H1 (cell line): ENCODE measurements at regions not wholly inside any gene's neighbourhood (a gene's known extent, or its start where the extent isn't known, plus 50 kb on each side); places are given as distances from the start of the nearest gene placed in this dataset.

Experiments used
- TBP ChIP-seq: IDR thresholded peaks from 2 replicates; pipeline ENCODE4 v1.6.1; 2011; ENCODE audit warnings: low read depth, low read length, improper control_type of control experiment
- ZNF274 ChIP-seq: IDR thresholded peaks from 2 replicates; pipeline ENCODE4 v1.7.0; 2012; ENCODE audit warnings: low read length, borderline replicate concordance; ENCODE audit errors: extremely low read depth

DNA sequence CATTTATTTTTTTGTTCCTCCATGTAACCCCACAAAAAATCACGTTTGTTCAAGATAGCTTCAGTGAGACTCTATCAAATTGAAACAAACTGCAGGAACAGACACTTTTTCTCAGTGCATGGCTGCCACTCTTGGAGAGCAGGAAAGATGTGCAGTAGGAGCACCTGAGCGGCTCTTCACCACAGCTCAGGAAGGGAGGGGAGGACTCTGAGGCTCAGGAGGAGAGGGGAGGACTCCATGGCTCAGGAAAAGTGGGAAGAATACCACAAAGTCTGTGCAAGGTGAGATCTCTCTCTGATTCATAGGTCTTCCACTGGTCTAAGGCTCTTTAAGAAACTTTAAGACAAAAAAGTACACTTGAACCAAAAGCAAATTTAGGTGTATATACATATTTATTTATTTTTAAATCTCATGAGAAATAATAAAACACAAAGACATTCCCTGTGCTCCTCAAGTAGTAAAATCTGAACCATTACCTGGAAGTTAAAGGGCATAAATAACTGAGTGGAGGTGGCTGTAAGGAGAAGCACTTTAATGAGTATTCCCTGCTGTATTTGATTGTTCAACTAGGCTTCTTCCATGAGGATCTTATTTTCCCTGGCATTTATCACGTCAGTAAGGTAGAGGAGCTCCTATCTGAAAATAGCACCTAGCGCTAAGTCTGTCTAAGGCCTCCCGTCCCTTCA, 69.2 kb upstream of the CCN6 start (continued):
- no peak for TF ChIP-seq ZNF274
- no peak for TF ChIP-seq TBP
- TF ChIP-seq, all 59 proteins: peak for 0
